Stimulated activated CD8-positive, alpha-beta memory T cell treated with anti-CD3 and anti-CD28 coated beads, Interleukin-15, amount 100 ng/mL, for 1 hour (primary cell): ENCODE measurements at regions not wholly inside any gene's neighbourhood (a gene's known extent, or its start where the extent isn't known, plus 50 kb on each side); places are given as distances from the start of the nearest gene placed in this dataset.
"Not testable (repeated sequence)": the region's sequence is repeated elsewhere in the genome, so short reads cannot be mapped to it uniquely, and the experiment has no call there.

Experiments
- DNase-seq: peaks from one replicate; pipeline ENCODE4 v3.0.0-alpha.2; 2020; ENCODE audit warnings: low read depth

DNA sequence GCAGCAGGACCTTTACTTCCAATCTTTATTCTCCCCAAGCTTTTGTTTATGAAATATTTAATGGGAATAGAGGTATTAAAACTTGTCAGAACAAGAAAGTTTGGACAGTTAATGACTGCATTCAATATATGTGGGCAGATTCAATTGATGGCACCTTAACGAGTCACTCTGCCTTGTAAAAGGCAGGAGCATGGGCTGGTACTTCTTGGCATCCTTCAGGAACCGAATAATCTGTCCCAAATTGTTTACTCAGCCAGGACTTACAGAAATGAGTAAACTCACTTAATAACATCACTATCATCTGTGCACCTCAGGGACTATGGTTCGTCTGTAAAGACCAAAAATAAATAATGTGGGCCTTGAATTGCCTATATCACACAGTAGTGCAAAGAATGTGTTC is 1280.3 kb upstream of the TMEFF2 start:
- DNase-seq: no peak

DNA sequence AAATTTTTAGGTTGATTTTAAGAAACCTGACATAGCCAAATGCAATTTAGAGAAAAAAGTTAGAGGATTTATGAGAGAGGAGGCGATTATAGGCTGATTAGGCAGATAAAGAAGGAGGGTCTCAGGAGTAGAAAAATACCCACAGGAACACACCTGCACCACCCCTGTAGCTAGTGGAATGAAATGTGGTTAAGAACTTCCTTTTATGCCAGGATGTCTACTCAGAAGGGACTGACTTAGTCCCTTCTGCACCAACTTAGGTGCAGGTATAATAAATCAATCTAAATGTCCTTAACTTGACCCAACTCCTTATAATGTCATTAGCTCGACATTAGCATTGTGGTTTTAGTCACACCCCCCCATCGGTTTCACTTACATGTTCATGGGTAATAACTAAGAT is 1274.5 kb upstream of the TMEFF2 start:
- no peak for DNase-seq

DNA sequence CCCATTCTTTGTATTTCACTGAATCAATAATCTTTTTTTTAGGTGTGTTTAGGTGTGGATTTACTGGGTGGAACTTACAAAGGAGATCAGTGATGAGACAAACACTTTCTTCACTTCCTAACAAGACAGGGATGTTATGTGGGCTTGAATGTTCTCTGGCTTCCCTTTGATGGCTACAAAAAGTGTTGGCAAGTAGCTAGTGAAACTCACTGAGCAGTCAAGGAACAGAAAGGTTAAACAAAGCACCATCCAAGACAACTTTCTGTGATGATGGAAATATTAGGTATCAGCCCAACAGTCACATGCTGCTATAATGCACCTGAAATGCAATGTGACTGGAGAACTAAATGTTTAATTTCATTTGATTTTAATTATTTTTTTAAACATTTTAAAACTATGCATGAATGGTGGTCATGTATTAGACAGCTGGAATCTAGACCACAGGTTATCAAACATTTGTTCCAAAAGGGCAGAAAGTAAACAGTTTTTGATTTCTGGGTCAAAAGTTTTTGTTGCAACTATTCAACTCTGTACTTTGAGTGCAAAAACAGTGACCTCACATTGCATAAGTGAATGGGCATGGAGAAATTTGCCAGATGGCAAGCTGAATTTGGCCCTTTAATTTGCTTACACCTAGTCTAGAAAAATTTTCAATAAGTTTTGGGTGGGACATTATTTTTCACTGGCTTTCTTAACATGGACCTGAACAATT is 1272.7 kb upstream of the TMEFF2 start:
- no peak for DNase-seq

DNA sequence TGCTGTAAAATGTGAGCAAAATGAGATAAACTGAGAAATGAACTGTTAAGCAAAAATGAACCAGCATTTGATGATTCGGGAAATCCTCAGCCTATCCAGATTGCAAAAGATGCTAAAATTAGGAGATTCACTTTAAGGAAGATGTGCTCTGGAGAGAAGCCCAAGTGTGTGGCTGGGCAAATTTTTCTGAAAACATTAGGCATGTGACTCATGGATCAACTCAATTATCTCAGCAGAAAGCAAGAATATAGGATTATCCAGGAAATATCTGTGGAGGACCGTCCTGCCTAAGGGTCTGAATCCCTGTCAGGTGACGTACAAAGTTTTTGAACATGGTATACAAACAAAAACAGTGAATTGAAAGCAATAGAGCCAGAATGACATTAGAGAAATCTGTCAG is 1268.3 kb upstream of the TMEFF2 start:
- no peak for DNase-seq

DNA sequence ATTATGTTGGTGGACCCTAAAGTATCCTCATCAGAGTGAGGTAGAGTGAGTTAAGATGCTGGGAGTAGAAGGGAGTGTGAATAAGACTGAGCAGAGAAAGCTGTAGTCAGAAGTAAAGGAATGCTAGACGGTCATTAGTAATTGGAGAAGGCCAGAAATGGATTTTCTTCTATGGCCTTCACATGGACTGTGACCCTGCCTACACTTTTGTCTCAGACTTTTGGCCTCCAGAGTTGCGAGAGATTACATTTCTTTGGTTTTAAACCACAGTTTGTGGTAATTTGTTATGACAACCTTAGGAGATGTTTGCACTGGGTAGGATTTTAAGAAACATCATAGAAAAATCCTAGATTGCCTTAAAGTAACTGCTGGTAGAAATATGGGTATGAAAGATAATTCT is 1267.7 kb upstream of the TMEFF2 start:
- DNase-seq: no peak

DNA sequence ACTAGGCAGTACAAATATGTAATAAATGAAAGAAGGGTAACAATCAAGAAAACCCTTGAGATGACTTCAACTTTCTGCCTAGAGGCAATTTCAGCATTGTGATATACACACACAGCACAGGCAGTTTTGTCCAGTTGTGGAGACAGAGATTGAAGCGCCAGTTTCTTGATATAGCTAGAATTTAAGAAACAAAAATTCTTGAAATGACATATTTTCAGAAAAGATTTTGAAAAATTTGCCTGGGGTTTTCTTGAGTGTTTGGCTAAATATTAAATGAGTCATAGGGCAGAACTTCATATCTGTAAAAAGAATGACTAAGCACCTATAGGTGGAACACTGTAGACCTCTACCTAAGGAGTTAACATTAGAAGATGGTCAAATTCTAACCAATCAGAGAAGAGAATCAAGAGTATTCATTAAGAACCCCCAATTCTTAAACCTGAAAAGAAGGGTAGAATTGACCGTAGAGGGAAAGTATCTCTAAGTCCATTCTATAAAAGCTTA is 1266.8 kb upstream of the TMEFF2 start:
- DNase-seq: no peak

DNA sequence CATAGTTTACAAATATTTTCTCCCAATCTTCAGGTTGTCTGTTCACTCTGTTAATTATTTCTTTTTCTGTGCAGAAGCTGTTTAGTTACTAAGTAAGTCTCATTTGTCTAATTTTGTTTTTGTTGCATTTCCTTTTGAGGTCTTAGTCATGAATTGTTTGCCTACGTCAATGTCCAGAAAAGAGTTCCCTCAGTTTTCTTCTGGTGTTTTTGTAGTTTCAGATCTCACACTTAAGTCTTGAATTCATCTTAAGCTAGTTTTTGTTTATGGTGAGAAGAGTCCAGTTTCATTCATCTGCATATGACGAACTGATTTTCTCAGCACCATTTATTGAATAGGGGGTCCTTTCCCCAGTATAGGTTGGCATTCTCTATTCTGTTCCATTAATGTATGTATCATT is 1252.2 kb upstream of the TMEFF2 start:
- DNase-seq: no peak

DNA sequence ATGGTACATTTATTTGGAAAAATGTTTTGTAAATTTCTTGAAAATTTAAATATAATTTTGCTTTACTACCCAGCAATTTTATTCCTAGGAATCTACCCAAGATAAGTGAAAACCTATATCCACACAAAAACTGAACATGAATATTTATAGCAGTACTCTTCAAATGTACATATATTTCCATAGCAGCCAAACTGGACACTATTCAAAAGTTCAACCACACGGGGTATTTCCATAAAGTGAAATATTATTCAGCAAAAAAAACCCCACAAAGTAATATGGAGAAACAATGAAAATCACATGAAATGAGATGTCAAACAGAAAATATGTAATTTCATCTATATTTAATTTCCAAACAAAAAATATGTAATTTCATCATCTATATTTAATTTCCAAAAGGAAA is 1247.6 kb upstream of the TMEFF2 start:
- no peak for DNase-seq

DNA sequence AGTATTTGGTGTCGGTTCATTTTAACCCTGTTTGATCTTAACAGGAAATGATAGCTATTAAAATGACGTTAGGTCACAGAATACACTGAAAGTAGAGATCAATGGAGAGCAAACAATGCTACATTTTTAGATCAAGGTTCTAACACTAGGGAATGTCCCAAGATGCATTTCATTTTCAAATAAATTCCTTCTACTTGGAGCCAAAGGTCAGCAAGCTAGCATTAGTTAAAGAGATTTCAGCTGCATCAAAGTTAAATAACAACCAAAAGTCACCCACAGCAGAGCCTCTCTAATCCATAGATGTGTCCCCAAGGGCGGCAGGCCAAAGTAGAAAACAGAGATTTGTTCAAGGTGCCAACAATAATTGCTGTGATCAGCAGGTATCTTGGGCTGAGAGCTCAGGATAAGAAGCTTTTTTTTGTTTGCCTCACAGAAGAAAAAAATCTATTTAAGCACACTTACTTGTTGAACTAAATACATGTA is 1233.6 kb upstream of the TMEFF2 start:
- DNase-seq: no peak

DNA sequence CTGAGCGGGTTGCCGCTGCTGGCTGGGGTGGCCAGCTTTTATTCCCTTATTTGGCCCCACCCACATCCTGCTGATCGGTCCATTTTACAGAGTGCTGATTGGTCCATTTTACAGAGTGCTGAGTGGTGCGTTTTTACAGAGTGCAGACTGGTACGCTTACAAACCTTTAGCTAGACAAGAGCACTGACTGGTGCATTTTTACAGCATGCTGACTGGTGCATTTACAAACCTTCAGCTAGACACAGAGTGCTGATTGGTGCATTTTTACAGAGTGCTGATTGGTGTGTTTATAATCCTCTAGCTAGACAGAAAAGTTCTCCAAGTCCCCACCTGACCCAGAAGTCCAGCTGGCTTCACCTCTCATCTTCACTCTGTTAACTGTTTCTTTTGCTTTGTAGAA is 1217.6 kb upstream of the TMEFF2 start:
- not testable (repeated sequence) for DNase-seq

DNA sequence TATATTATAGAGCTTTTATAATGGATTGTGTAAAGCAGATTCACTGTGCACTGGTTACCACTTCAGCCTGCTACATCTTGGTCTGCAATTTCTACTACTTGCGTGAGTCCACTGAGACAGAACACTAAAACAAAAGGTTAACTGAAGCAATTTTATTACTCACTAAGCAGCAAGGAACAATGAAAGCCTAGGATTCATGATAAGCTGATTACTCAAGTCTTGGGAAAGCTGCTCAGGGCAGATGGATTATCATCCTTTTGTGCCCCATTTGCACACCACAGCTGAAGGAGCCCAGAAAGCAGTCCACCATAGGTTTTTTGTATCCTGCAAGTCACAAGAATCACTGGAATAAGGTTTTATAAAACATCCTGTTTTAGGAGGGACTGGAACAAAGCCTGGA is 1215.2 kb upstream of the TMEFF2 start:
- DNase-seq: no peak

DNA sequence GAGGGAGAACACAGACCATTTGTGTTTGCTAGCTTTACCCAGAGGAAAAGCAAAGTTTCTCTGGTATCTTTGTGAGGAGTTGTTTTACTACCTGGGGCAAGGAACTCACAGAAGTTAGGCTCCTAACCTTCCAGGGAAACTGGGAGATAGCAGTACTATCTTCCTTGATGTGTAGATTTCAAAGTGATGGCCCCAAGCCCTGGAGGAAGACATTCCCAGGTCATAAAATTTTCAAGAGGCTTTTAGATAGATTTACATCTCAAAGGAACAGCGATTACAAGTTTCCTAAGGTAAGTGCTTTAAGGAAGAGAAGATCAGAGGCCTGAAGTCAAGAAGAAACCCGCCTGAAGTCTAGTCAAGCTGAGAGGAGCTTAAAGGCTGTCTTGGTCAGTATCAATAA is 1187.8 kb upstream of the TMEFF2 start:
- DNase-seq: no peak

DNA sequence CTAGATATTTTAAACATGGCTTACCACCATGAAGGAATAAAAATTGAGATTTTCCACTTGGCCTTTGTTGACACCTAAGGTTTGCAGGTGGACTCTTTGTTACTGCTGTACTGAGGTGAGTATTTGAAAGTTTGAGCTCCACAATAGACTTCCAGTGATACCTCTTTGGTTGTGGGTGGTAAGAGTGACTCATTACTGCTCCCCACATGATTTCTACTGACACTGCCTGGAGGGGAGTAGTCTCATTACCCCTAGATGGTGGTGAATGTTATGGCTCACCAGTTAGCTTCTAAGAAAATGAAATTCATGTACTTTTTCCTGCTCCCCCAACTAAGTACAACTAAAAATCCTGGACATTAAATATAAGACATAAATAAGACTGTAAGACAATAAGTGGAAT is 1183.1 kb upstream of the TMEFF2 start:
- DNase-seq: no peak

DNA sequence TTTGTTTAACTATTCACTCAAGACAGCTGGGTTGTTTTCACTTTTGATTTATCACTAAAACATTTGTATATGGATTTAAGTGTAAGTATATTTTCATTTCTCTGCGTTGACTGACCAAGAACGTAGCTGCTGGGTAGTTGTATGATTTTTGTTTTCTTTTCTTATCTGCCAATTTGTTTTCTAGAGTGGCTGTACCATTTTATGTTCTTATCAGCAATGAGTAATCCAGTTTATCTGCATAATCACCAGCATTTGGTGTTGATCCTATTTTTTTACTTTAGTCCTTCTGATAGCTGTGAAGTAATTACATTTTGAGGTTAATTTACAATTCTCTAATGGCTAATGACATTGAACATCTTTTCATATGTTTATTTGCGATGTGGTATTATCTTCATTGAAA is 1178.4 kb upstream of the TMEFF2 start:
- no peak for DNase-seq

DNA sequence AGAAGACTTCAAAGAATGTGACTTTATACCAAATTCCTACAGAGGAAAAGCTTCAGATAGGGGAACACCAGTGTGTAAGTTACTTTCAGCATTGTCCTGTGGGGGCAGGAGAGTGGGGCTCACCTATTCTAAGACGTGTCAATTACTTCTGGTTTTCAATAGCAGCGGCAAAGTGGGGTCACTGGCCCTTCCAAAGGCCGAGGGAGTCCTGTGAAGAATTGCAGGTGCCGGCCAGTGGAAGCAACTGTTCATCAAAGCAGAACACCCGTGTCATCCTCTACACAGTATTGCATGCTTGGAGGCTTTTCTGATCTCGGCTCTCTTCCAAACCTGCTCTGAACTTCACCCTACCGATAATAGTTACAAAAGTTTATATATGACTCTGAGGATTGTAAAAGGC is 1176.5 kb upstream of the TMEFF2 start:
- DNase-seq: no peak

DNA sequence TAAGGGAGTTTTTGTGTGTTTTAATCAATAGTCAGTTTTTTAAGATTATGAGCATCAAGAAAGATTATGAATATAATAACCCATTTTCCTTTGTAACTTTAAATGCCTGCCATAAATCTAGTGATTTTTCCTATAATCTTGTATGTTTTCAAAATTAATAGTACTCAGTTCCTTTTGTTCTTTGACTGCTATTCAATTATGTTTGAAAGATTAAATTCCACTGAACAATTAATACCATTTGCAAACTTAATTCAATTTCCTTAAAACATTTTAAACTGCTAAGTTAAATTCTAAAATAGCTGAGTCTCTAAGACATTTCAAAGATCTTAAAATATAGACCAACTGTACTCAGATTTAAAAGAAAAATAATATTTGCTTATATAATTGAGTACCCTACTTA is 1173.9 kb upstream of the TMEFF2 start:
- DNase-seq: no peak

DNA sequence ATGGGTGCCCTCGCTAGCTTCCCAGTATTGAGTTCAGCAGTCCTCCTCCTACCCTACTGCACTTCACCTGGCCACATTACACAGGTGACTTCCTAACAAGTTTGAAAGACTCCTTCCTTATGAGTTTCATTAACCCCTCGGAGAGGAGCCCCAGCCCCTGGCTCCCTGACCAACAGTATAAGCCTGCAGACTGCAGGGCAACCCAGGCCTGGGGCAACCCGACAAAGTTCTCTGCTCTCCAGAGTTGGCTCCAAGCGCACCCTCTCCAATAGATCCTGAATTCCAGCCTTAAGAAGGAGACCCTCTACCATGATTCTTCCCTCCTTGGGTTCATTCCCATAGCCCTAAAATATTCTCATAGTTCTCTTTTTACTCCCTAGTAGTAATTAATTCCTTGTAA is 1162.8 kb upstream of the TMEFF2 start:
- no peak for DNase-seq

DNA sequence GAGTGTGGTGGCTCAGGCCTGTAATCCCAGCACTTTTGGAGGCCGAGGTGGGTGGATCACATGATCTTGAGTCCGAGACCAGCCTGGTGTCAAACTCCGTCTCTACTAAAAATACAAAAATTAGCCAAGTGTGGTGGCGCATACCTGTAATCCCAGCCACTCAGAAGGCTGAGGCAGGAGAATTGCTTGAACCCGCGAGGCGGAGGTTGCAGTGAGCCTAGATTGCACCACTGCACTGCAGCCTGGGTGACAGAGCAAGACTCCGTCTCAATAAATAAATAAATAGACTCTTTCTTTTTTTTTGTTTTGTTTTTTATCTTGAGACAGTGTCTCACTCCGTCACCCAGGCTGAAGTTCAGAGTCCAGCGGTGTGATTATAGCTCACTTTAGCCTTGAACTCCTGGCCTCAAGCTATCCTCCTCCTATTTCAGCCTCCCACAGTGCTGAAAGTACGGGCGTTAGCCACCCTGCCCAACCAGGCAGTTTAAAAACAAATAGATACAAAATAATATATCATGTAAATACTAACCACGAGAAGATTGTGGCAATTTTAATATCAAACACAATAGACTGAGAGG is 1158.0 kb upstream of the TMEFF2 start:
- not testable (repeated sequence) for DNase-seq

DNA sequence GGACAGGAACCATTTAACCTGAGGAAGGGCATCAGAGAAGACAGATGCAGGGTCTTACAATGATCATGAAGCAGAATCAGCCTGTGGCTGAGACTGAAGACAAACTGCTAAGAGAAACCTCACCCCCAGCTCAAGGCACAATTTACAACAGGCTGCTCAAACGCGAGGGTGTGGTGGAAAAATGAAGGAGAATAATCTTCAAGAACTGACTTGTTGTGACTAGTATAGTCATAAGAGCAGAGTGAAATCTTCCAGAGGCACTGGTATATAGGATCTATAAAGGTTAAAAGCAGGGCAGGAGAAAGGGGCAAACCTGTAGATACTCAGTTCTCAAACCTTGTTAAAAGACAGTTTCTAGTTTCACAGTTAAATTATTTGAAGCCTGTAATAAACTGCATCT is 1155.8 kb upstream of the TMEFF2 start:
- DNase-seq: no peak

DNA sequence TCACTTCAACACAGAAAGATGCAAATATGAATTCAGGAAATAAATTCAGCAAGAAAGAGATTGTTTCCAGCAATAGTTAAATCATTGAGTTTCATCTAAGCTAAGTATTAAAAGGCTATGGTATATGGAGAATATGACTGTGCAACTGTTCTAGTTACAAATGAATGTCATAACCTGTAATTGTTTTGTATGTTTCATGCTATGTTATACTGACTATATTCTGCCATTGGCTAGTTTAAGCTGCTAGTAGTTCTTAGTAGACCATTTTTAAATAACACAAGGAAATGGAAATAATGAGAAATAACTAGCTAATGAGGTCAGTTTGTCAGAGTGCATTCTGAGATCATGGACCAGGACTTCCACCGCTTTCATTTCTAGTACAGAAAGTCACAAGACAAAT is 1154.9 kb upstream of the TMEFF2 start:
- no peak for DNase-seq

DNA sequence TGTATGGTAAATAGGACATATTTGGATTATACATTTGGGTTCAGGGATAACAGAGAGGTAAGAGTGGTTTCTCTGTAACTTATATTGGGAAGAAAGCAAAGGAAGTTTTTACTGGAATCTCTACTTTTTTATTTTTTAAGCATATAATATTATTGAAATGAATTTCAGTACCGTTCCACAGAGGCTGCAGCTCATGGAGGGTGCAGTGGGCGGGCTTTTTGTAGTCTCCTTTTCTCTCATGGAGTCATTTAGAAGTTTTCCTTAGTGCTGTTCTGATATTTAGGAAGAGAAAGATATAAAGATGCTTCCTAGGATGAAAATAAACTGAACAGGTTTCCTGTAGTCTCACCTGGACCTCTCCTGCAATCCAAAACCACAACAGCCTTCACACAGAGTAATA is 1153.3 kb upstream of the TMEFF2 start:
- no peak for DNase-seq

DNA sequence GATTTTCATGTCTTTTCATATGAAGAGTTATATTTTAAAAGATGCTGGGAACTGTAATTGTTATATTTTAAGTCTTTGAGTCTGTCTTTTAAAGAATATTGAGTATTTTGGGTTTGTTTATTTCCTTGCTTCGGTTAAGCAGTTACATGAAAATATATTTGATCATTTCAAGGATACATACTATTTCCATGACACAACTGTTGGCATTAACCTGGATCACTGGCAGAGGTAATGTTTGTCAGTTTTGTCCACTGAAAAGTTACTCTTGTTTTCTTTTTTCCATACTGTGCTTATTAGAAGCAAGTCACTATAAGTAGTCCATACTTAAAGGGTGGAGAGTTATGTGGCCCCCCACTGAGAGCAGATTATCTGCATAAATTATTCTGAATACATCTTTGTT is 1142.0 kb upstream of the TMEFF2 start:
- no peak for DNase-seq

DNA sequence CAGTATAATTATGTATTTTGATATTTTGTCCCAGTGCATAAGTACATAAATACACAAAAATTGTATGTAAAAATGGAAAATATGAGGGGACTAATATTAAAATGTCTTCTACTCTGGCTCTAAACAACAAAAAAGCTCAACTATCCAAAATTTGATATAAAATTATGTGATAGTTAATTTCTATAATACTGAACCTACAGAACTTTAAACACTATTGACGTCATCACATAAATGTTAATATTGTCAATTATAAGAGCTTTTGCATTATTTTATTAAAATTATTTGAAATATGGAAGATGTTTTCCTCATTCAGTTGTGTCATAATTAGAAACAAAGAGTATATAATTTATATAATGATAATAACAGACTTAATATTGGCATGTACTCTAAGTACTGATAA is 1139.7 kb upstream of the TMEFF2 start:
- no peak for DNase-seq

DNA sequence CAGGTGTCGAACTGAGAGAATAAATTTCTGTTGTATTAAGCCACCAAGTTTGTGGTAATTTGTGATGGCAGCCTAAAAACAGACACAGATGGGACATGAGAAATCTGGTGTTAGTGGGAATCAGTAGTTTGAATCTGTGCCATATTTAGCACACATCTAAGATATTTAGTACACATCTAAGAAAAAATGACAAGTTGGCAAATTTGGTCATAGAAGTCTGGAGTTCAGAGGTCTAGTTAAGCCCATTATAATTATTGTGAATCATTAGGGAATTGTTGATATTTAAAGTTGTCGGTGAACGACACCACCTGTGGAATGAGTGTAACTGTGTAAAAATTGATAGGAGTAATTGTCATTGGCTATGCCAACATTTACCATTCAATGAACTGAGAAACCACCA is 1138.8 kb upstream of the TMEFF2 start:
- DNase-seq: no peak
